GM10266 (cell line): ENCODE measurements at regions not wholly inside any gene's neighbourhood (a gene's known extent, or its start where the extent isn't known, plus 50 kb on each side); places are given as distances from the start of the nearest gene placed in this dataset.

ENCODE experiments used
- DNase-seq: peaks from one replicate; pipeline ENCODE4 v3.0.0; 2012; ENCODE audit errors: extremely low spot score
- CTCF ChIP-seq: IDR thresholded peaks from 2 replicates; pipeline ENCODE4 v1.5.1; 2012; ENCODE audit warnings: mild to moderate bottlenecking, low read depth; ENCODE audit not compliant: control insufficient read depth, insufficient read depth; ENCODE audit errors: missing control alignments

DNA sequence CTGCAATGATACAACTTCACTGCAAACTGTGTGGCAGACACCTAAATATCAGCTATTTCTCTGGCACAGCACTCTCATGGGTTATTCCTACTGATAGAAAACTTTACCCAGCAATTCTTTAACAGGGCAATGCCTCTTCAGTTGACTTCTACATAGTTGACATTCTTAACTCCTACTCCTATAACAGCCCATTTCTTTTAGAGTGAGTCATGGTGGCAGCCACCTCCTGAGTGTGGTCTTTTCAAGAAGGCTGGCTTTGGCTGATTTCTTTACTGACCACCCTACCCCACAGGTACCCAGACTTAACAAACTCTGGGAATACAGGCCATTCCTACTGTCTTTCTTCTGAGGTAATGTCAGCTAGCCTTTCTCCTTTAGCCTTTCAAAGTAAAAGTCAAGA lies 805.8 kb upstream of the ADGRL2 start:
- no peak for TF ChIP-seq CTCF
- no peak for DNase-seq

DNA sequence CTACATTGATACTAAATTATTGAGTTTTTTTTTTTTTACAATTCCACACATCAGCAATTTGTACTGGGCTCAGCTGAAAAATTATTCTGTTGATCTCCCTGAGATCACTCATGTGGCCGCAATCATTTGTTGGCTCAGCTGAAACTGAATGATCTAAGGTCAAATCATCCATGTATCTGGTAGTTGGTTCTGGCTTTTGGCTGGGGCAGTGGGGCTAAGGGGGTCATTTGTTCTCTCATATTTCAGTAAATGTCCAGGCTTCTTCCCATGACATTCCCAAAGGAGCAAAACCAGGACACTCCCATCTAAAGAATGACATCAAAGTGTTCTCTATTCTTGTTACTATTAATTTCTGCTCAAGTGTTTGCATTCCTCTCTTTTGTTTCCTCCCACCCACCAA lies 806.7 kb upstream of the ADGRL2 start:
- no peak for TF ChIP-seq CTCF
- DNase-seq, result no peak

GRCh38 chr1:80993154-80993980 lies 807.4 kb upstream of the ADGRL2 start:
- no peak for DNase-seq
- TF ChIP-seq CTCF, result no peak

DNA sequence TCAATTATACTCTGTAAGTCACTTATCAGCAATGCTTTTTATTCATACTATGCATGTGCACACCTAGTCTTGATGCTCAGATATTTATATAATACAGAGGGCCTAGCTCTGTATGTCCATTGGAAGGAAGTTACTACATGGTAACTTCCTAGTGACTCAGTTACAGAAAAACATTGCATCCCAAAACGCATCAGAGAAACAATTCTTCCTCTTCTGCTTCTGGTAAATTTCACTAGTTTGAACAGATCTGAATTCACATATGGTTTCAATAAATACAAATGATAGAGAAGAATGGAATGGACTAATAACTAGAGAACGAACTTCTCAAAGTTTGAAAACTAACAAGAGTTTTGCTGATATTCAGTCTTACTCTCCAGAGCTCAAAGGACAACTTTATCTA lies 811.3 kb upstream of the ADGRL2 start:
- no peak for DNase-seq

DNA sequence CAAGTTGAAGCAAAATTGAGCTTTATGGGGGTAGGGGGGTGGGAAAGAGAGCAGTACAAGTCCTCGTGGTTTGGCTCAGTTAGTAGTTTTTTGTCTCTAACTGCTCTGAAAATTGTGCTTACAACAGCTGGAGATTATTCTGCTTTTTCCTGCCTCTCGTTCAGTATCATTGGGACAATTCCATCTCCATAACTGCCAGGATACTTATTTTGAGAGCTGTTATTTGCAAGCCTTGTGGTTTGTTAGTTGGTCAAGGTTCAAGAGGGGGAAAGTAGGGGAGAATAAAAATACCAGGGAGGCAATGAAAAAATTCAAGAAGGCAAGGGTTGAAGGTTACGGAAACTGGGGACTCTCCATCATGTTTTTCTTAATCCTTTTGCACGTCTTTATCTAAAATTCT lies 811.8 kb upstream of the ADGRL2 start:
- no peak for TF ChIP-seq CTCF
- no peak for DNase-seq

More for the DNA sequence above, 811.3 kb upstream of the ADGRL2 start:
- TF ChIP-seq CTCF, result no peak

DNA sequence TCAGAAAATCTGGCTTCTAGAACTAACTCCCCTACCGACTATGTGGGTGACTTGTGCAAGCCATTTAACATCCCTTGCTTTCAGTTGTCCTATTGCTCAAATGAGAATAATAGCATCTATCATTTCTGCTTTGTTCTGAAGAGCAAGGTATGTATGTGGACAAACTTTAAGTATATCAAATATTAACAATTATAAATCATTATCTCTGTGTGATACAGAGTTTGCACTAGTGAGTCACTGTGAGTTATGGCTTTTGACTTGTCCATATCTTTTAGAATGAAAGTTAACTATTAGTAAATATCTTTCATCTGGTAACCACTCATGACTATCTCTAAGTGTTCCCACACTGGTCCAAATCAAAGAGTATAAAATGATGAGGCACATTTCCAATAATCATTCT lies 812.9 kb upstream of the ADGRL2 start:
- no peak for DNase-seq

More for the DNA sequence above, 812.9 kb upstream of the ADGRL2 start:
- no peak for TF ChIP-seq CTCF
